HUES6 (cell line): ENCODE measurements at regions not wholly inside any gene's neighbourhood (a gene's known extent, or its start where the extent isn't known, plus 50 kb on each side); places are given as distances from the start of the nearest gene placed in this dataset.
"Not testable (repeated sequence)": the region's sequence is repeated elsewhere in the genome, so short reads cannot be mapped to it uniquely, and the experiment has no call there.

Experiments used
- H3K27ac ChIP-seq: 2 replicates; pipeline ENCODE4 v1.7.0; 2013; ENCODE audit warnings: low read depth, mild to moderate bottlenecking, low read length, inconsistent platforms
- H3K27me3 ChIP-seq: 2 replicates; pipeline ENCODE4 v1.6.1; 2013; ENCODE audit warnings: low read length; ENCODE audit not compliant: control insufficient read depth, insufficient read depth
- H3K36me3 ChIP-seq: 2 replicates; pipeline ENCODE4 v1.6.1; 2013; ENCODE audit warnings: low read length; ENCODE audit not compliant: control insufficient read depth, insufficient read depth
- H3K4me1 ChIP-seq: 2 replicates; pipeline ENCODE4 v1.6.1; 2013; ENCODE audit warnings: low read length; ENCODE audit not compliant: control insufficient read depth, insufficient read depth
- H3K4me3 ChIP-seq: 2 replicates; pipeline ENCODE4 v1.5.1; 2013; ENCODE audit warnings: low read depth, low read length
- H3K9ac ChIP-seq: one replicate; pipeline ENCODE4 v1.6.1; 2013; ENCODE audit warnings: mild to moderate bottlenecking, low read length
- H3K9me3 ChIP-seq: 2 replicates; pipeline ENCODE4 v1.6.1; 2013; ENCODE audit warnings: low read depth, low read length; ENCODE audit not compliant: control insufficient read depth, insufficient read depth

- no peak overlapping the region for H3K9ac ChIP-seq
- H3K27ac ChIP-seq: no peak overlapping the region
- H3K9me3 ChIP-seq: no peaks in the 10 kb centered on the region
- H3K27me3 ChIP-seq: no peaks in the 10 kb centered on the region
- H3K4me1 ChIP-seq: peaks cover 22% of the 10 kb centered on the region
- no peak overlapping the region for H3K4me3 ChIP-seq
- H3K36me3 ChIP-seq: no peaks in the 10 kb centered on the region
These were observed 92.8 kb upstream of the MSH6 start for GRCh38 chr2:47690132-47690531.

DNA sequence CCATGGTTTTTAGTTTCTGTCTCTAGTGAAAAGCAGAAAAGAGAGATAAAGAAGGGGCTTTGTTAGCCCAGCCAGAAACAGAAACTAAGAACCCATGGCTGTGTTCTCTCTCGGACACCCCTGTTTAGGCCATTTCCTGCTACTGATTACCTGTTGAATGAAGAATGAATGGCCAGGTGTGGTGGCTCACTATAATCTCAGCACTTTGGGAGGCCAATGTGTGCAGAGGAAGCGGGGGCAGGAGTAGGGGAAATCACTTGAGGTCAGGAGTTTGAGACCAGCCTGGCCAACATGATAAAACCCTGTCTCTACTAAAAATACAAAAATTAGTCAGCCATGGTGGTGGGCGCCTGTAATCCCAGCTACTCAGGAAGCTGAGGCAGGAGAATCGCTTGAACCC lies 93.8 kb upstream of the MSH6 start:
- not testable (repeated sequence) for H3K9me3 ChIP-seq, H3K27me3 ChIP-seq, H3K4me3 ChIP-seq, H3K36me3 ChIP-seq
- Histone ChIP-seq H3K27ac (peak overlapping the region; percentile 61; the same call in 1 of the 2 replicates), H3K4me1 (peaks cover 18% of the 10 kb centered on the region), H3K9ac (peak overlapping the region; percentile 40)

- Histone ChIP-seq H3K27ac (peak overlapping the region; percentile 61; the same call in 1 of the 2 replicates), H3K27me3 (no peaks in the 10 kb centered on the region), H3K9me3 (no peaks in the 10 kb centered on the region), H3K36me3 (no peaks in the 10 kb centered on the region), H3K4me3 (no peak overlapping the region), H3K9ac (peak overlapping the region; percentile 40), H3K4me1 (peaks cover 18% of the 10 kb centered on the region)
These were observed 94.4 kb upstream of the MSH6 start for GRCh38 chr2:47688561-47688960.

DNA sequence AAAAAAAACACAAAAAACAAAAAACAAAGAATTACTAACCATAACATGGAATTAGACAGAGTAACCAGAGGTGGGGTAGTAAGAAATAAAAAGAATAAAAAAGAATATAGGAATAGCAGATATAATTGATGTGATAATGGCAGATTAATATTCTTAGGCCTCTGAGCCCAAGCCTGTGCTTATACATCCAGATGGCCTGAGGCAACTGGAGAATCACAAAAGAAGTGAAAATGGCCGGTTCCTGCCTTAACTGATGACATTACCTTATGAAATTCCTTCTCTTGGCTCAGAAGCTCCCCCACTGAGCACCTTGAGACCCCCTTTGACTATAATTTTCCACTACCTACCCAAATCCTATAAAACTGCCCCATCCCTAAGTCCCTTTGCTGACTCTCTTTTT lies 95.1 kb upstream of the MSH6 start:
- no peaks in the 10 kb centered on the region for H3K9me3 ChIP-seq
- peak overlapping the region; percentile 40 for H3K9ac ChIP-seq
- no peaks in the 10 kb centered on the region for H3K27me3 ChIP-seq
- H3K4me1 ChIP-seq: peaks cover 18% of the 10 kb centered on the region
- no peak overlapping the region for H3K4me3 ChIP-seq
- peak overlapping the region; percentile 61; the same call in 1 of the 2 replicates for H3K27ac ChIP-seq
- H3K36me3 ChIP-seq: no peaks in the 10 kb centered on the region

GRCh38 chr2:47686018-47686417 lies 96.9 kb upstream of the MSH6 start:
- Histone ChIP-seq H3K27ac (no peak overlapping the region), H3K27me3 (no peaks in the 10 kb centered on the region), H3K4me1 (peaks cover 18% of the 10 kb centered on the region), H3K4me3 (no peak overlapping the region), H3K36me3 (no peaks in the 10 kb centered on the region), H3K9ac (no peak overlapping the region), H3K9me3 (no peaks in the 10 kb centered on the region)

- Histone ChIP-seq H3K9ac (no peak overlapping the region), H3K27me3 (no peaks in the 10 kb centered on the region), H3K9me3 (no peaks in the 10 kb centered on the region), H3K4me3 (no peak overlapping the region), H3K27ac (no peak overlapping the region), H3K4me1 (peaks cover 11% of the 10 kb centered on the region; the same call in 1 of the 2 replicates), H3K36me3 (no peaks in the 10 kb centered on the region)
These were observed 100.7 kb upstream of the MSH6 start for GRCh38 chr2:47682216-47682749.

DNA sequence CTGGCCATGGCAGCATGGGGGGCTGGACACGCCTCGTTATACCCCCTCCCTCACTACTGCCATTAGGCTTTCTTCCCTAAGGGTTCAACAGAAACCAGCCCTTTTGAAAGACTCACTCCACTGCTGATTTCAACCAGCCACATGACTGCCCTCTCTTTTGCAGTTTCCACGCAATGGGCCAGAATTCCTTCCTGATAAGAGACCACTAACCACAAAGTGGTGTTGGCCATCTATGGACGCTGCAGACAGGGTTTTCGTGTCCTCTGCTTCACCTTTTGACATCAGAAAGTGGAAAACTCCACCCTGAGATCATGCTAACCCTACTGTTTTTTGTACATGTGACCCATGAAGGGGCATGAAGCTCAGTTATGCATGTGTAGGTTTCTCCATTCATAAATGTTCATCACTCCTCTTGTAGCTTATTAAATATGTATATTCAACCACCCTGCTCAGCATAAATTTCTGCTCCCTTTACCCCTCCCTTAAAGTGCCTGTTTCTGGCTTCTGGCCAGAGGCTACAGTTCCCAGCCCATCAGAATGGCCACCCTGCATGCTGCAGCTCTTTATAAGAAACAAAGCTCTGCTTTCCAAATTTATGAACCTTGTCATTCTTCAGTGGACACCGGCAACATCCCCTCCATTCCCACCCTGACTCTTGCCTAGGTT lies 105.6 kb upstream of the KCNK12 start:
- Histone ChIP-seq H3K4me3 (no peak overlapping the region), H3K27me3 (no peaks in the 10 kb centered on the region), H3K4me1 (peaks cover 11% of the 10 kb centered on the region; the same call in 1 of the 2 replicates), H3K36me3 (no peaks in the 10 kb centered on the region), H3K9ac (no peak overlapping the region), H3K27ac (no peak overlapping the region), H3K9me3 (no peaks in the 10 kb centered on the region)

GRCh38 chr2:47675196-47675825 lies 104.5 kb upstream of the KCNK12 start:
- Histone ChIP-seq H3K4me1 (peaks cover 11% of the 10 kb centered on the region; the same call in 1 of the 2 replicates), H3K9me3 (no peaks in the 10 kb centered on the region), H3K27ac (no peak overlapping the region), H3K27me3 (no peaks in the 10 kb centered on the region), H3K9ac (no peak overlapping the region), H3K36me3 (no peaks in the 10 kb centered on the region), H3K4me3 (no peak overlapping the region)

GRCh38 chr2:47666332-47666731 lies 95.5 kb upstream of the KCNK12 start:
- no peaks in the 10 kb centered on the region for H3K9me3 ChIP-seq
- no peak overlapping the region for H3K4me3 ChIP-seq
- H3K36me3 ChIP-seq: no peaks in the 10 kb centered on the region
- no peaks in the 10 kb centered on the region for H3K27me3 ChIP-seq
- H3K9ac ChIP-seq: no peak overlapping the region
- peaks cover 30% of the 10 kb centered on the region for H3K4me1 ChIP-seq
- no peak overlapping the region for H3K27ac ChIP-seq

DNA sequence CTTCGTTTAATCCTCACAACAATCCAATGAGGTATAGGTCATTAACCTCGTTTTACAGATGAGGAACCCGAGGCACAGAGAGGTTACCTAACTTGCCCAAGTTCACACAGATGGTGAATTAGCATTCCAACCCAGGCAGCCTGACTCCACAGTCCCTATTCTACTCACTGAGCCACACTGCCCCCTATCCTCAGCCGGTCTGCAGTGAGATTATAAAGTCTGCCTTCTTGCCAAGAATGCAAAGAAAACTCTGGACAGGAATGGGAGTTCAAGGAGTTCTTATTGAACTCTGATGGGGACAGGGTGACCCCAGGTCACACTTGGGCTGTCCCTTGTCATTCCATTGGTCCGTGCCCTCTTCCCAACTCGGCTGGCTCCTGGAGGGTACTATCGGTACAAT lies 94.0 kb upstream of the KCNK12 start:
- Histone ChIP-seq H3K27ac (no peak overlapping the region), H3K36me3 (no peaks in the 10 kb centered on the region), H3K9ac (no peak overlapping the region), H3K4me3 (no peak overlapping the region), H3K4me1 (peaks cover 30% of the 10 kb centered on the region), H3K9me3 (no peaks in the 10 kb centered on the region), H3K27me3 (no peaks in the 10 kb centered on the region)

GRCh38 chr2:47662552-47662951 lies 91.8 kb upstream of the KCNK12 start:
- Histone ChIP-seq H3K4me1 (peaks cover 31% of the 10 kb centered on the region), H3K36me3 (no peaks in the 10 kb centered on the region), H3K27ac (peak overlapping the region; percentile 88), H3K9ac (peak overlapping the region; percentile 46), H3K4me3 (0 out of 2 replicates have a peak overlapping the region, but pooled peaks have one; percentile 18), H3K9me3 (no peaks in the 10 kb centered on the region), H3K27me3 (no peaks in the 10 kb centered on the region)
